HG03354 (cell line): ENCODE measurements at regions not wholly inside any gene's neighbourhood (a gene's known extent, or its start where the extent isn't known, plus 50 kb on each side); places are given as distances from the start of the nearest gene placed in this dataset.

Experiments used
- ATAC-seq: cut with Tn5 transposase; IDR thresholded peaks from one replicate; pipeline ENCODE4 v1.9.1; 2021; ENCODE audit warnings: mild to moderate bottlenecking; ENCODE audit not compliant: unreplicated experiment, poor library complexity, severe bottlenecking

DNA sequence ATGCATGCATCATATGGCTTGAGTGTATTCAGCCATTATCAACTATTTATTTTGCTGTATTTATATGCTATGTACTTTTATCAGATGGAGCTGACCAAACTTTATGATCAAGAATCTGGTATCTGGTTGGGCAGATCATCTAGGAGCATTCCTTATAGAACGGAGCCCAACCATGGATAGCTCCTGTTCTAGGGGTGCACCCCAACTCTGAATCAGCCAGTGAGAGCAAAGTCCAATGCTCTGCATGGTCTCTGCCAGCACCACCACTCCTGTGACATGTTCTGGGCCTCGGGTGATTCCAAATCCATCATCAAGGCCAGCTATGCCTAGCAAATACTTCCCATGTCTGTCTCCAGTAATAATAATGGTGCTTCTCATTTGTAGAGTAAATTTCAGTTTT lies 517.5 kb downstream of the AGTPBP1 start:
- no peak for ATAC-seq

GRCh38 chr9:85223506-85224125 lies 518.1 kb downstream of the AGTPBP1 start:
- no peak for ATAC-seq

DNA sequence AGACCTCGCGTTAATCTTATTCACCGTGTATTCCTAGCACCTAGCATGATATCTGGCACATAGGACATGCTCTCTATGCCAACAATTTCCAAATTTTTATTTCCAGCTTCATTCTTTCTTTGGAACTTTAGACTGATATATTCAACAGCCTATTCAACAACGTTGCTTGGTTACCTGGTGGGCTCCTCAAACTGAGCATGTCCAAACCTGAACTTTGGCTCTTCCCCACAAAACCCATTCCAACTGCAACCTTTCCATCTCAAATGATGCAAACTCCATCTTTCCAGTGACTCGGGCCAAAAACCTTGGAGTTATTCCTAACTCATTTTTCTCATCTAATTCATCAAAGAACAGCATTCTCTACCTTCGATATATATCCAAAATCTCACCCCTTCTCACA lies 525.2 kb downstream of the AGTPBP1 start:
- ATAC-seq = no peak

DNA sequence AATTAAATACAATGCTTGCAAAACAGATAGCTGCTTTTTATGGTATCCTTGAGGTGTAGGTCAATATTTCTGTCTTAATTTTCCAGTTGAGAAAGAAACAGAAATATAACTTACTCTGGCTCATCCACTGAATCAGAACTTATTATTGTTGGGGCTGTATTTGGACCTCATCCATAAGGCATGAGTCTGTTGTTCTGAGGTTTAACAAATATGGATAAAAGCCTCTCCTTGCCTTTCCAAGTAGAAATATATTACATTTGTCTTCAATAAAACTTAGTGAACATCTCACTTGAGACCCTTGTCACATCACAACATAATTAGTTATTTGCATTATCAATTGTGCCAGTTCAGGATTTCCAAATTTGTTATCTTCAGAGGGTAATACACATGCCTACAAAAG lies 525.8 kb downstream of the AGTPBP1 start:
- no peak for ATAC-seq

GRCh38 chr9:85215416-85215815 lies 526.3 kb downstream of the AGTPBP1 start:
- no peak for ATAC-seq

- ATAC-seq = no peak
Observed at GRCh38 chr9:85213650-85214607, 527.8 kb downstream of the AGTPBP1 start.

DNA sequence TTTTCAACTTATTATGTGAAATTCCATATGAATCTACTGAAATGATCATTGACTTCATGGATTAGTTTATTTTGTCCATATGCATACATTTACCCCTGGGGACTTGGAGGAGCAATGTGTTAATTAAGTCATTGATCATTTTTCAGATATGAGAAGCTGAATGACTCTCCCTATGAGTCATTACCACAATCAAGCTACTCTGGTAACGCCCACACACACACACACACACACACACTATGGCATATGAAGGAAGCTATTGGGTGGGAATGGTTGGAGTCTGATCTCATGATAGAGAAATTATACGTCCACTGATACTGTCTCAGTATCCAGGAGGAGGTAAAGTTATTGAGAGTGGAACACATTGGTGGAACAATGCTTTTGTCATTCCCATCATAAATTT lies 528.9 kb downstream of the AGTPBP1 start:
- no peak for ATAC-seq

- ATAC-seq = no peak
Observed at GRCh38 chr9:85212209-85212608, 529.5 kb downstream of the AGTPBP1 start.

DNA sequence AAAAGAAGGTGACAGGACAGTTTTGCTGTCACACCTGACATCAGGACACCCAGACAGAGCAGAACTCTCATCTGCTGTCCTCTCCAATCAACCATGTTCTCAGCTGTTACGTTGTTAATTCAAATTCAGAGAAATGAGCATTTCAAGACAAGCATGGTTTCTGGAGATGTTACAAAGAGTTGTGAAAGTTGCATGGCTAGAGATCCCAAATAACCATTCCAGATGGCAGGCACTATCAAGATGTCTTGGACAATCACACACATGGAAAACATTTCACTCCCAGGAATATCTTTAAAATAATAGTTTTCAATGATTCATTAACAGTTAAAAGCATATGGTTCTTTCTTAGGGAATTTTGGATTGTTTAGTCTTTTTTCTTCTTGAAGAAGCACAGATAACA lies 533.1 kb downstream of the AGTPBP1 start:
- no peak for ATAC-seq

- ATAC-seq = no peak
Observed at GRCh38 chr9:85204176-85204575, 534.6 kb downstream of the NTRK2 start.

DNA sequence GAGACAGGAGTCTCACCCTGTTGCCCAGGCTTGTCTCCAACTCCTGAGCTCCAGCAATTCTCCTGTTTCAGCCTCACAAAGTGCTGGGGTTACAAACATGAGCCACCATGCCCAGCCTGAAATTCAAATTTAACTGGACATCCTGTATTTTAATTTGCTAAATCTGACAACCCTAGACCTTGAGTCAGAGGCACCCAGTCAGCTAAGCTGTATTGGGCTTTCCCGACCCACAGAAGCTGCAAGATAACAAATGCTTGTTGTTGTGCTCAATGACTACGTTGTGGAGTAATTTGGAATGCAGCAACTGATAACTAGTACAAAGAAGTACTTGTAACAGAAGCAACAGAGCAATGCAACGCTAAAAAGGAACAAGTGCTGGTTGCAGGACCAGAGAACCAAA lies 533.1 kb downstream of the NTRK2 start:
- no peak for ATAC-seq

DNA sequence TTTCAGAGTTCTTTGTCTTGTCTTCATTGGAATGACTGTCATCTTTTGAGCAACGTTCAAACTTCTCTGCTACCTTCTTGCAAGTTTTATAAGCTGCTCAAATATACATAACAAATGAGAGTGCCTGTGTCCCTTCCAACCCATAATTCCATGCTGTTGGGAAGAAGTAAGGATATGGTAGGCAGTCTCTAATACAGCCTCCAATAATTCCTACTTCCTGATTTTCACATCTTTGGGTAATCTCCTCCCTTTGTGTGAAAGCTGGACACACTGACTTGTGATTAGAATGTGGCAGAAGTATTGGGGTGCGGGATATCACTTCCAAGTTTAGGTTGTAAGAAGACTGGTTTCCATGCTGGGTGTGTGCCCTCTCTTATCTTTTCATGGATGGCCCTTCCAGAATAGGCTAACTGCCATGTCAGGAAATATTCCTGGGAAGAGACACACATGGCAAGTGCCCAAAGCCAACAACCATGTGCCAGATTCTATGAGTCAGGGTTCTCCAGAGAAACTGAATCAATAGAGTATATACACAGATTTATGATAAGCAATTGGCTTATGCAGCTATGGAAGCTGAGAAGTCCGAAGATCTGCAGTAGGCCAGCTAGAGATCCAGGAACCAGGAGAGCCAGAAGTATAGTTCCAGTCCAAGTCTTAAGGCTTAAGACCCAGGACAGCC lies 531.3 kb downstream of the NTRK2 start:
- no peak for ATAC-seq

DNA sequence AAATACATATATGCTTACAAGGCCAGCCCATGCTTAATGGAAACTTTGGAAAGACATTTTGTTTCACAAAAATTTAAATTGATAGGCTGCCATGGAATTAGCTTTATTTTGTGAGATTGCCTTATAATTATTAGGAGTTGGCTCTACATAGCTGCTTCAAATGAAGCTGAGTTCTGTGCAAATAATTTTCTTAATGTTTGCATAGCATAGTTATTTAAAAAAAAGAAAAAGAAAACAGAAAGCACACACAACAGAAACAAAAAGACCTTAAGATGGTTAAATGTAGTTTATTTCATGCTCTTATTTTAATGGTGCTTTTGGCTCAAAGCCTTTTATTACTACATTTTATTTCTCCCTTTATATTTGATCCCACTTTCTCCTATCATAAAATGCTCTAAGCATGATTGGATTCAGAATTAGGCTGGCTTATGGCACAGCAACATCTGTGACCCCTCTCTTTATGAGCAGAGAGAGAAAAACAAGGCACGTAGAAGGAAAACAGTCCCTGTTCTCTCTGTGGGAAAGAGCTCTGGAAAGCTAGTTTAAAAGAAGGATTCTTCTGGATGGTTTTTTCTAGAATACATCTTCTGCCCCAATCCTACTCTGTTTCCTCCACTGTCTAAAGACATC lies 530.5 kb downstream of the NTRK2 start:
- ATAC-seq = no peak

DNA sequence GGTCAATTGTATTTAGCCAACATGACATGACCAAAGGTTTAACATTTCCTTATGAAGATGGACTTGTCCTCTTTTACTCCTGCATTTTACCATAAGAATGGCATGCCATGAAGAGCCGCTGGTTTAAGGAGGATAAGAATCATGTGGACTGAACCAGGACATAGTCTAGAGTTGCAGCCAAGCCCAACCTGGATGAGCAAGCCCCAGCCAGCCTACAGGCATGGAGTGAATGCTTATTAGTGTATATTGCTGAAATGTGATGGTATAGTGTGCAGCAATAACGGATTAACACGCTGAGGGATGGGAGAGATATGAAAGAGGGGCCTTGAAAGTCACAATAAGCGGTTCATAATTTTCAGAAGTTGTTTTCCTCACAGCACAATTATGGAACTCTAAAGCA lies 523.2 kb downstream of the NTRK2 start:
- no peak for ATAC-seq

DNA sequence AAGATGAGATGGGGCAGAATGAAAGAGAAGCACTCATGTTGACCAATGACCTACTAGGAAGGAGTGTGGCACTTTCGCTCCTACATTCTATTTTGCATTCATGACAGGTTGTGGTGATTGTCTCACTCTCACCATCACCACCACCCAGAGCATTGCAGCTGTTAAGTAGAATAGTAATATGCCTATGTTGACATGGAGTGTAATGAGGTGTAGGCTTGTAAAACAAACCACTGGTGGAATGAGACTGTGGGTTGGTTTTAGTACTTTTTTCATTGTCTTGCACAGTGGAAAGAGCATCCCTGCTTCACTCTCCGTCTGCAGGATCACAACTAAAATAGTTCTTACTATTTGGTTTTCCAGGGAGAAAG lies 516.7 kb downstream of the NTRK2 start:
- no peak for ATAC-seq

DNA sequence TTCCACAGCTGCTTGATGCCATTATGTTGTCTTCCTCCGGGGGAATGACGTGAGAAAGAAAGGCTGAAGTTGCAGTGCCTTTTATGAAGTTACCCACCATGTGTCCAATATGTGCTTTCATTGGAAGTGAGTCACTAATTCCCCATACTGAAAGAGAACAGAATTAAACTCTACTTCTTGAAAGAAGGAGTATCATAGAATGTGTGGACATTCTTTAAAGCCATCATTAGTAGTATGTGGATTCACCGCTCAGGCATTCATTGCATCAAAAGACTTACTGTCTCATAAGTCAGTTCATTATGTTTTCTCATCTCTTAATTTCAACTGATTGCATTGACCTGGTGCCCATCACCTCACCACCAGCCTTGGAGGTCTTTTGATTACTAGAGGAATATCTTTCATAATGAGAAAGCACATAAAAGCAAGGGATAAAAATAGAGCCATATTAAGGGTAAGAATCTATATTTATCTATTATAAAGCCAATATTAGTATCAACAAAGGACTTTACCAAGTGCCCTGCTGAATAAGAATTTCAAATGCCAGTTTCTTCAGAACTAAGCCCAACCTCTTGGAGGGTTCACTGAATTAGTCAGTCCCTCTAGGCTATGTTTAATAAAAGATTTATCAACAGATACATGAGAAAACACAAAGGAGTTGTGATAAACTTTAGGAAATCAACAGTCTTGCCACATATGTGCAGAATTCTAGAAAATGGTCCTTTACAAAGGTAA lies 516.1 kb downstream of the NTRK2 start:
- ATAC-seq = no peak

- no peak for ATAC-seq
Observed at GRCh38 chr9:85182383-85182782, 512.9 kb downstream of the NTRK2 start.

DNA sequence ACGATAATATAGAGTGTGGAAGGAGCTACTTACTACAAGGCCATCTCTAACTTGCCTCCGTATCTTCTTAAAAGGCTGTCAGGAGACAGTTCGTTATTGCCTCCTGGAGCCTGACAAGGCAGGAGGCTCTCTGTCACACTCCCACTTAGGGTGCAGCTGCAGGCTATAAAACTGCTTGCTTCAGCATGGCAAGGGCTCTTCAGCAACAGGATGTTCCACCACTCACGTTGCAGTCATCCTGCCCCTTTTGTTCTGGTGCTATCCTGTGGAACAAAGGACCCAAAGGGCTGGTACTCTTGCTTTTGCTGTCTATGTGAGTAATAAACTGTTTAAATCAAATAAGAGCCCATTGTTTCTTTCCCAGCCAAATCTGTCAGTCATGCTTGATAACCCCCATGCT lies 508.9 kb downstream of the NTRK2 start:
- ATAC-seq = no peak

DNA sequence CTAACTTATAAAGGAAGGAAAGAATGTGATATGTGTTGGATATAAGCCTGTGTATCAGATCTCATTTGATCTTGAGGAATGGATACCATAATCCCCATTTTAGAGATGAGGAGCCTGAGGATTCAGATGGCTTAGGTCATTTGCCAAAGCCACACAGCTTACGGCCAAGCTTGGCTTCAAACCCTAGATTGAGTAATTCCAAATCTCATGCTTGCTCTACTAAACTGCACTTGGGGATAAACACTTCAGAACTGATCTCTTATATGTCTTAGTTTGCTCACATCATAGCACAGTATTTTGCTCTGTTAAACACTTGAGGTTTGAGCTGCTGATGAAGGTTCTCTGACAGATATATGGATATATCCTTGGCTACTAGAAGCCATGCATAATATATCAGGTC lies 504.4 kb downstream of the NTRK2 start:
- no peak for ATAC-seq
